ENCODE measurements at regions not wholly inside any gene's neighbourhood (a gene's known extent, or its start where the extent isn't known, plus 50 kb on each side); places are given as distances from the start of the nearest gene placed in this dataset.
A peak's percentile ranks its signal among the peaks of the same experiment; 100 is the strongest.

GRCh38 chr5:52725808-52726207 lies 61.9 kb upstream of the ITGA1 start:
- no peak for DNase-seq (ENCODE audit: low read depth)

- DNase-seq (ENCODE audit: low read depth) = peak; percentile 30
These were observed 60.7 kb upstream of the ITGA1 start for GRCh38 chr5:52727020-52727419.

- peak; percentile 82 for DNase-seq (ENCODE audit: low read depth)
These were observed 60.1 kb upstream of the ITGA1 start for GRCh38 chr5:52727576-52727975.

- DNase-seq (ENCODE audit: low read depth) = peak; percentile 28
These were observed 59.5 kb upstream of the ITGA1 start for GRCh38 chr5:52728224-52728623.

- DNase-seq (ENCODE audit: low read depth) = no peak
These were observed 59.0 kb upstream of the ITGA1 start for GRCh38 chr5:52728686-52729085.

- no peak for DNase-seq (ENCODE audit: low read depth)
These were observed 56.3 kb upstream of the ITGA1 start for GRCh38 chr5:52731274-52732027.

GRCh38 chr5:52734557-52734956 lies 53.2 kb upstream of the ITGA1 start:
- DNase-seq (ENCODE audit: low read depth) = no peak

- DNase-seq (ENCODE audit: low read depth) = no peak
These were observed 52.6 kb upstream of the ITGA1 start for GRCh38 chr5:52735139-52735538.

Measured in iris pigment epithelial cell (primary cell).